ENCODE measurements at regions not wholly inside any gene's neighbourhood (a gene's known extent, or its start where the extent isn't known, plus 50 kb on each side); places are given as distances from the start of the nearest gene placed in this dataset.

DNA sequence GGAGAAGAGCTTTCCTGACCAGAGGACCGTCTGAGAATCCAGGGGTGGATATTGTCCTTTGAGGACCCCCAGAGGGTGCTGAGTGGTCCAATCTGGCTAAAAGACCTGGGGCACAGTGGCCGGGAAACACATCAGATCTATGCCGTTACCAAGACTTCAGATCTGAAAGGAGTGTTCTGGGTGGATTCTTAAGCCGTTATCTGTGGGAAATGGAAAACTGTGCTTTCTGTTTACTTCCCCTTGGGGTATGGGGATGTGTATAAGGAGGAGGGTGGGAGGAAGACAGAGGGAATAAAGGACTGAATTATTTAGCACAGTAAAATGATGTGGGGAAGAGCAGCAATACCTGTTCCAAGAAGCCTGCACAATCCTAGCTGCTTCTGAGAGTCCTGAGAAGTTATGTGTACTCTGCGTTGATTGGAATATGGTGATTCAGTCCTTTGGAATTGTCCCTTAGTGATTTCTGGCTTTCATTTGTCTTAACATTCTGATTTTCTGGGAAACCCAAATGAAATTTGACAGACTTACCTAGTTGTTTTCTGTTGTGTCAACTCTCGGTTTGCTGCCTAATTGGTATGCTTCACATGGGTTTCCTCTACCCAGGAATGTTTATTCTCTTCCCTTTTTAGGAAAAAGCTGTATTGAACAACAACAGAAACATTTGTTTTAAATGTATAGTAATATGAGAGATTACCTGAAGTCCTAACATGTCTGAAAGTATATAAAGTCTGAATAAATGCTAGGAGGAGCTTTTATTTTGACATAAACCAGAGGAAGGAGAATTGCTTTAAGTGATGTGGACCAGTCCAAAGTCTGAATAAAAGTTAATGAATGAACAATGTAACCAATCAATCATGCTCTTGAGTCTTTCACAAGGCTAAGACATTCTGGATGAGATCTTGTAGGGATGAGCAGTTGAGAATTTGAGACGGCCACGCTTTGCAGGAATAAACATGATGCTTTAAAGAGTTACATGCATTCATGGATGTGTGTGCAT lies 427.1 kb upstream of the C2CD4B start:
- DNase-seq = no peak

DNA sequence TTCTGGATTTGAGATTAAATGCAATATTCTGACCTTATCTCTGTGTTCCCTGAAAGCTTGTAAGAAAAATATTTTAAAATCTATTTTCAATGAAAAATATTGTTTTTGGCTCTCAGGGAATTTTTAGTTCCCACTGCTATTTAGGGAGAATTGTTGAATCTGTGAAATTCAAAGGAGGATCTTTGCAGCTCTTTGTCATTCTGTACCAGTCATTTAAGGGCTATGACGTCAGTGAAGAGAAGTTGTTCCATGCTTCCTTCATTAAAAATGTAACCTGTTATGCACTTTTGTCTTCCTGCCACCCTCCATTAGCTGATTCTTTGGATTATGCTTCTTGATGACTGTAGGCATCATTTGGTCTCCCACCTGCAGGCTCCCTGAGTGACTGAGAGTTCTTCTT lies 427.8 kb upstream of the C2CD4B start:
- DNase-seq = no peak

DNA sequence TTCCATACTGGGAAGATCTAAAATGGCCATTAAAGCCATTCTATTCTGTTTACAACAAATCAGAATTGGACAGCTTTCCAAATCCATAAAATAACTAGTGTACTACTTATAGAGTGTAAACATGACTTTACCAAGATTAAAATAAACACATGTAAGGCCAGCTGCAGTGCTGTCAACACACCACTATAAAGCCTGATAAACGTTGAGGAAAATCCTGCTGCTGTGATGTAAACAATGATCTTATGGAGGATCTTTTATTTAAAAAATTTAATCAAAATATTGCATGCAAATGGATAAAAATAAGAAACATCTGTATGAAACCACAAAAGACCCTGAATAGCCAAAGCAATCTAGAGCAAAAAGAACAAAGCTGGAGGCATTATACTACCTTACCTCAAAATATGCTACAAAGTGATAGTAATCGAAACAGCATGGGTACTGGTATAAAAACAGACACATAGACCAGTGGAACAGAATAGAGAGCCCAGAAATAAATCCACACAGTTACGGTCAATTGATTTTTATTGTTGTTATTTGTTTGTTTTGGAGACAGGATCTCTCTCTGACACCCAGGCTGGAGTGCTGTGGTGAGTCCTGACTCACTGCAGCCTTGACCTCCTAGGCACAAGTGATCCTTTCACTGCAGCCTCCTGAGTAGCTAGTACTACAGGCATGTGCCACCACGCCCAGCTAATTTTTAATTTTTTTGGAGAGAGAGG lies 428.8 kb upstream of the C2CD4B start:
- DNase-seq = no peak

DNA sequence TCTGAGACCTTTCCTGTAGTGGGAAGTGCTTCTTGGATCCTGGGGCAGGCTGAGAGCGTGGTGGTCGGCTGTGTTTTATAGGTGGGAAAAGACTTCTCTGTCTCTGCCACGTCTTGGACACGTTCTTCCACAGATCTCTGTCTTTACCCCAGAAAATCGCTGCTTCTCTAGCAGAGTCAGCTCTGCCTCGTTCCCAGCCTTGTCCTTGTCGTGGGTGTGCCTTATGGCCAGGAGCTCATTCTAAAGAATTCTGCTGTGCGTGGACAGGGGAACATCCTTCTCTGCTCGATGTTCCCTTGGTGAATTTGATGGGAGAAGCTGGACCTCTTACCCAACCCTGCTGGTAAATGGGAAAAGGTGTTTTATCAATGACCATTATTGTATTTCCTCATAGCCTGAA lies 433.1 kb upstream of the C2CD4B start:
- DNase-seq = no peak

DNA sequence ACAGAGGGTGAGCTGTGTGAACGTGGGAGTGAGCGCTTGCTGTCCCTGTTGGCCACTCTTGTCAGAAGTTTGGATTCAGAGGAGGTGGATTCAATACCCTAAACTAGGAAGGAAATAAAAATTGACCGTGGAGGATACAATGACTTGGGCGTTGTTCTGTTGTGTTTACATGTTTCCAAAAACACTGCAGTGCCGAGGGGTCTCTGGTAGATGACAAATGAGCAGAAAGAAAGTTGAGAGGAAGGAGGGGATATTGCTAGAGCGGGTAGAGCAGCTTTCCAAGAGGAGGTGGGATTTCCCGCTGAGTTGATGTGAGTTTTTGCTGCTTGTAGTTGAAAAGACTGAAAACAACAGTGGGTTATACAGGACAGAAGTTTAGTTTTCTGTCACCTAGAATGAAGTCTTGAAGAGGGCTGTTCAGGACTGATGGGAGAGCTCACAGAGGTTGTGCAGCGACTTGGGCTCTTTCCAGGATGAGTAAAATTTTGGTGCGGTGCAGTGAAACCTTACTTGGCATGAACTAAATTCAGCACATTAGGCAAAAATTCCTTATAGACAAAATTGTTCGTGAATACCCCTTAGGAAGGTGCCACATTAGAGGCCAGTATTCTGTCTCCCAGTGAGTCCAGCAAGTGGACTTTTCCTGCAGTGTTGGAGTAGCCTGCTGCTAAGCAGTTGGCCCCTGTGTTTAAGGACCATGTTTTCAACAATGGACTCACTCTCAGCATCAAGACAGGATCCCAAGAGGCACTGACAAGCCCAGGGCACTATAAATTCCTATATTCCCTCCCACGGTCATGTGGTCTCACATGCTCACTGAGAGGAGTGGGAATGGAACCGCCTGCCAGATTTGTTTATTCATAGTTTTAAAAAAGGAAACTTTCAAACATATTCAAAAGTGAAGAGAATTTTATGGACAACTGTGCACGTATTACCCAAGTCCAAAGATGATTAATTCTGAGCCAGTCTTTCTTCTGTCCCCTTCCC lies 435.0 kb upstream of the C2CD4B start:
- no peak for DNase-seq

DNA sequence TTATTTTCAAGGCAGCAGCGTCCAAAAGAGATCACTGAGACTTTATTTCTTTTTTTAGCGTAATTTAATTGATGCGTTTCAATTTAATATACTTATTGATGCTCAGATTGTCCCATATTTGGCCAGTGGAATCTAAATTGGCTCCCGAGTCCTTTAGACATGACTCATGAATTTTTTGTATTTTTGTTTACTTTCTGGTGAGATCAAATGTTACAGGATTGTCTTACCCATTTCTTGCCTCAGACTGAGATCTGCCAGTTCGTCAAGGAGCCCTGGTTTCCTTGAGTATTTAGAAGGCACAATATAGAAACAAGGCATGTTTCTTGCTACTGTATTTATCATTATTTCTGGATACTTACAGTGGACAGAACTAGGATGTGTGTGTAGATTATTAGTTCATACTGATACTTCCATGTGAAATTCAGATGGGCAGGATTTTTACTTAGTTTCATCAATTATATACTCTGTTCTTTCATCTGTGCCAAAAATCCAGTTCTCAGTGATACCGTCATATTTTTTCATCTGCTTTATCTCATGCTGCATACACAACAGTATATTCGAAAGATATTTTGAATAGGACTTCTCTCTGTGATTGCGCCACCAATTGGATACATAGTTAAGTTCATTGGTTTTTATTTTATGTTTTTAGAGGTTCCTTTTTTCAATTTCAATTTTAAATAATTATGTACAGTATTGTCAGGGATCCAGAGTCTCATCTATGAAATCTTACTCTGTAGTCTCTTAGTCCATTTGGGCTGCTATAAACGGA lies 436.9 kb upstream of the C2CD4B start:
- DNase-seq = no peak

DNA sequence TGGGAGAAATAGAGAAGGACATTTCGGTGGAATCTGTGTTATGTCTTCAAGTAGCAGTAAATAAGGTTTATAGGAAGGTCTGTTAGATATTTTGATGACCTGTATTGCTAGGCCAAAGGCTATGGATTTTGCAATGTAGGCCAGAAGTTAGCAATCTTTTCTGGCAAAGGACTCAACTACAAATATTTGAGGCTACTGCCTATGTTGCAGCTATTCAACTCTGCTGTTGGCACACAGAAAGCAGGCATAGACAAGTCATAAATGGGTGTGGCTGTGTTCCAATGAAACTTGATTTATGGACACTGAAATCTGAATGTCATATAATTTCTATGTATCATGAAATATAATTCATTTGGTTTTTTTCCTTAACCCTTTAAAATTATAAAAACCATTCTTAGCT lies 438.7 kb upstream of the C2CD4B start:
- no peak for DNase-seq

DNA sequence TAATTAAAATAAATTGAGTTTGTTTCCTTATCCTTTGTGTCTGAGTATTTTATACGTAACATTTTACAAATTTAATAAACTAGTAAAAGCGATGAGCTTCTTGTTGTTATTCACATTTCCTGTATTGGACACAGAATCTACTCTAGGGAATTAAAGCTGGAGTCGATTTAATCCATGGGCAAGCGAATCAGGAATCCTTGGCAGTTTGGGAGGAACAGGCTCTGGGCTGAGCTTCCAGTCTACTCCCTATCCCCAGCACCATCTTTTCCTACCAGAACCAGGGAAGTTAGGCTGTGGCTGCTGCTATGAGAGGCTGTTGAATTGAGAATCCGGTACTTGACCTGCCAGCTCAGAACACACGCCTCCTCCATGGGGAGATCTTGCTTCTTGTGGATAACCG lies 437.3 kb upstream of the TPM1 start:
- DNase-seq = no peak

DNA sequence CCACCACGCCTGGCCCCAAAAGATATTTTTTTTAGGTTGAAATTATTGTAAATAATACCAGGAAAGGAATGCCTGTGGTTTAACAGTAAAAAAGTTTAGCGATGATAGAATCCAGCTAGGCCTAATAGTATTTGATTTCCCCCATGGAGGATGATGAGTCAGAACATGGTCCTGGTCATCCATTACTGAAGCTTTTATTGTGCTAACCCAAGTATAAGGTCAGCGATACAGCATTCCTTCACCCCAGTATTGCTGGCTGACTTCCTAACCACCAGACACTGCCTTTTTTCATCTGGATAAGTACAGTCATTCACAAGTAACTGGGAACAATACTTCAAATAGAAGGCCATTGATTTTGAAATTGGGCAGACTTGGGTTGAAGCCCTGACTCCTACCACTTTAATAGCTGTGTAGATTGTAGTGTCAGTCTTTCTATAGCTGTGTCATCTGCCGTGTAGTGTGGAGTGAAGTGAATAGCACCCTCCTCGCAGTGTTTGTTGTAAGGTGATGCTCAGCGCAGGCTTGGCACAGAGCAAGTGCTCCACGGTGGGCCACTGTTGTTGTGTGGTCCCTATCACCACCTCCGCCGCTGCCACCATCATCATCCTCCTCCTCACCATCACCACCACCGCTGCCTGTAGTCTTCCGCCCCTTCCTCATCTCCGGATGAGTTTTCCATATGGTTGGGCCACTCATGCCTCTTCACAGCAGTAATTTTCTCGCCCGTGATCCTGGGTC lies 436.0 kb upstream of the TPM1 start:
- no peak for DNase-seq

DNA sequence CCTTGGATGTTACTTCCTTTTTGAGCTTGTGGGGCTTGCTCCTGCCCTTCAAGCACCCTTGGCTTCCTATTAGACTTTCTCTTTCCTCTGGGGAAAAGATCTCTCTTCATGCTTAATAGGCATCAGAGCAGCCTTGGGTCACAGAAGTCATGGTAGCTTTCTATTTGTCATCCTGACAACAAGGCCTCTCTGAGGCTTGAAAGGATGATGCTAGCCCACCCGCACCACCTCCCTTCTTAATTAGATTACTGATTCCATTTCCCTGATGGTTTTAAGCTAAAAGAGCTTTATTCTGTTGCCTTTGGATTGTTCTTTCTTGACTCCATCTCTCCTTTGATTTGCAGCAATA lies 435.5 kb upstream of the TPM1 start:
- DNase-seq = no peak

DNA sequence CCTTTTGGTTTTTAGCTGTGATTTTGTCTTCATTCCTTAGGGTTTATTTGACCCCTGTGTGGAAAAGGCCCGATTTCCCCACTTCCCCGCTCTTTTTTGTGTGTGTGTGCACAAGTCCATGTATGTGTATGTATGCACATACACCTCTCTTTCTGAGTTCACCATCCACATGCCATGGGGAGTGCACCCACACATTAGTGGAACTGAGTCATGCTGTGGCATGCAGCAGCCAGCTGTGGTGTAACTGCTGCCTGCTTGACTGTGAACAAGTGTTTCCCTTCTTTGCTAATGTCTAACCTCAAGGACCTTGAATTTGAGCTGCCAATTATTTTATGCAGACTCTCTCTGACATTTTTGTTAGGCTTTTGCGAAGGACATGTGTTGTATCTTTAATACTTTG lies 434.9 kb upstream of the TPM1 start:
- DNase-seq = no peak

DNA sequence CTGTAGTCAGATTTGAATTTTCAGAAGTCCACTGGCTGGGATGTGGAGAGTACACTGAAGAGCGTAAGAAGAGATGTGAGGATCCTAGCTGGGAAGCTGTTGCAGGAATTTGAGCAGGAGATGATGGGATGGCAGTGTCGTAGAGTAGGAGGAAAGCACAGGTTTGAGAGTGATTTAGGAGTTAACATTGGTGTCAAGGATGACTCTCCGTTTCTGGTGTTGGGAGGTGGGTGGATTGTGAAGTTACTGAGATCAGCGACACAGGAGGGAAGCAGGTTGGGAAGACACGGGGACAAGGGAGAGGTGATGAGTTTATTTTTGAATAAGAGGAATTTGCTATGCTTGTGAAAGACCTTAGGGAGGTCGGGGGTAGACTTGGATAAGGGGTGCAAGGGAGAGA lies 434.2 kb upstream of the TPM1 start:
- no peak for DNase-seq

DNA sequence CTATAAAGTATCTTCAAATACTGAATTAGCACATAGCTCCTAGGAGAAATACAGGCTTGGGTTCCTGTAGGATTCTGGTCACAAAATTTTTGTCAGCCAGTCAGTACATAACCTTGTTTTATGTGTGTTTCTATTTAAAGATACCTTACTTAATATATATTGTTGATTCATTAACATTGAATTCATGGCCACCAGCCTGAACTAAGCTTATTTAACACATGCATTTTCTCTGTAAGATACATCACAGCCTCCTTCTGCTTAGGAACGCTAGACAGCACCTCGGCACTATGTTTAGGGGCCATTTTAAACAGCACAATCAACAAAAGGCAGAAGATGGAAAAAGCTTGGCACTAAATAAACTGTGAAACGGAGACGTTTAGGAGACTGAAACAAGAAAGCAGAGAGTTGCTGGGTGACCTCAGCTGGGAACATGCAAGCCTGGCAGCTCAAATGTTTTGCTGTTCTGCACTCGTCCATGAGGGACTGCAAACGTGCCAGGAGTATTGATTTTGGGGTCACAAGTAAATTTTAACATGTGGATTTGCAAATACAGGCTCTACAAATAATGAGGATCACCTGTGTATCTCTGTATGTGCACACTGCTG lies 432.2 kb upstream of the TPM1 start:
- no peak for DNase-seq

DNA sequence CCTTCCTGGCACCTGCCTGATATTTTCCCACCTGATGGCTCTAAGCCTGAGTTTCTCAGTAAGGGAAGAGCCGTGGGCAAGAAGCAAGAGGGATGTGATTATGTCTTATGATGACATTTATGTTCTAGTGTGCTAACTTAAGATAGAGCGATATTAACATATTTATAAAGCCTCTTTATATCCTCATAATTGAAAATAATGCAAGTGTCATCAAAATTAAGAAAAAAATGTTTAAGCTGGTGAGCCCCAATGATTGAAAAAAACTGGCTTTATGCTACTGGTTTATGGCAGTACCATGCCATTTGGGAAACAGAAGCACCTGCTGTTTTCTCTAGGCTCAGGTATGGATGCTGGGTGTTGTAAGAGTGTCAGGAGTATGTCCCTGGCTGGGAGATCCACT lies 431.5 kb upstream of the TPM1 start:
- DNase-seq = no peak

DNA sequence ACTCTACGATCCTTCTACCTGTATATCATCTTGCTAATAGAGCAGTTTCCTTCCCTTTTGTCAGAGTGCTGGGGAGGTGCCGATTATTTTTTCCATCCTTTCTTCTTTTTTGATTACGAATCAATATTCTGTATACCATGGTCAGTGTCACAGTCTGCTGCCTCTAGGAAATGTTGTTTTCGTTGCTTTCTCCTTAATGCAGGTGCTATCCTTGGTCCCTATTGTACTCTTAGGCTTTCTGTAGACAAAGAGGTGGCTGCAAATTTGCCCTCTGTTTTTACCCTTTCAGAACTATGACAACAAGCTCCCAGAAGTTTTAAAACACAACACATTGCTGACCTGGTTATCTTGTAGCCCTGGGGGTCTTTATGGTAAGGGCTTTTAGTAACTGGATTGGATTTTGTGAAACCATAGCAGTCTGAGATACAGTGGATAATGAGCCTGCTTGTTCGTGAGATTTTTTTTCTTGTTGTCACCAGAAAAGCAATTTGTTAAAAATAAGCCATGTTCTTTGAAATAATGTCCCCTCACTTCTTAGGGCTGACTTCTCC lies 430.3 kb upstream of the TPM1 start:
- no peak for DNase-seq

DNA sequence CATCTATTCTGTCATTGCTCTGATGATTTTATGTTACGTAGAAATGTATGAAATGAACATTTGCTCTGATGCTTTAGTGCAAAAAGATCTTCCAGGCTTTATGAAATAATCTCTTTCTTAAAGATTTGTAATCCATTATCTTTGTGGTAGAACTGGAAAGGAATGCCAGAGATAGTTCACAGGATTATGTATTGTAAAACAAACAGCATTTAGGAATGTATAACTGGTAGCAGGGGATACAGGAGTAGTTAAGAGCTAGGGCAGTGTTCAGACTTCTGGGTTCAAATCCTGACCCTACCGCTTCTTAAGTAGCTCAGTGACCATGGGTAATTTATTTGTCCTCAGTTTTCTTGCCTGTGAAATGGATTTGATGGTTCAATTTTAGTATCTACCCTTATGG lies 429.8 kb upstream of the TPM1 start:
- no peak for DNase-seq

DNA sequence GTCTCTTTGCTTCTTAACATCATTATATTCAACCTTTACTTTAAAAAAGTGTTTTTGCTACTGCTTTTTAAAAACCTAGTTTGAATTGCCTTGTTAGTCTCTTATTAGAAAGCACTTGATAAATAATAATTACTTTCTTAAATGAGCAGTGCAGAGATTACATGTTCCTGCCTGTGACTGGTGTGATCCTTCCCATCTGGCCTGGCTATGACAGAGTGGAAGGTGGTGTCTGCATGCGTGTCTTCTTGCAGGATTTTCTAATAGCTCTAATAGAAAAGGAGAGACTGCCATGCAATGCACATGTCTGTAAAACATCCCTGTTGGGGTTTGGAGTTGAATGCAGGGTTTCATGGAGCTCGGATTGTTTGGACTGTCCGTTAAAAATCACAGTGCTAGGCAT lies 425.8 kb upstream of the TPM1 start:
- no peak for DNase-seq

DNA sequence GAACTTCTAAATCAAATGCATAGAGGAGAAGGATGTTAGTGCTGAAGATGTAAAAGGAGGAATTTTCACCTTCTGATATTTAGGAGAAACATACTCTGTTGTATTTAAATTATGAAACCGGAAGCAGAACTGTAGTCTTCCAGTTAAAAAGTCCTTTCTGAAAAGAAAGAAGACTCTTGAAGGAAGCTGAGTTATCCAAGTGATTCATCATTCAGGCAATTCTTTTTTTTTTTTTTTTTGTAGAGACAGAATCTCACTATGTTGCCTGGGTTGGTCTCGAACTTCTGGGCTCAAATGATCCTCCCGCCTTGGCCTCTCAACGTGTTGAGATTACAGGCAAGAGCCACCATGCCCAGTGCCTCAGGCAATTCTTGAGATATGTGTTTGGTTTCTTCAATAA lies 424.8 kb upstream of the TPM1 start:
- no peak for DNase-seq

DNA sequence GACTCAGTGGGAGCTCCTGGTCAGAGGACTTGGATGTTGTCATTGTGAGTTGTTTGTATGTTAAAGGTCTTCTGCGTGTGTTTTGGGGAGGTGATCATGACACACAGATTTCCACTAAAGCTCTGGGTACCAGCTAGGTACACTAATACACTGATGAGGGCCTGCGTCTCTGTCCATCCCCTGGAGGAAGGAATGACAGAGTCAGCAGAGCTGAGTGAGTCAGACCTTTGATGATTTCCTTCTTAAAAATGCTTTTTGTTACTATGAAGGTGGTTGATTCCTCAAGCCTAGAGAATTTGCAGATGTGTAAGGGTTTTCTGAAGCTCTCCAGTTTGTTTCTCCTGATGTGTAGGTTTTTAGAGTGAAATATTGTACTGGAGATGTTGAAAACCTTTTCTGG lies 424.1 kb upstream of the TPM1 start:
- no peak for DNase-seq

DNA sequence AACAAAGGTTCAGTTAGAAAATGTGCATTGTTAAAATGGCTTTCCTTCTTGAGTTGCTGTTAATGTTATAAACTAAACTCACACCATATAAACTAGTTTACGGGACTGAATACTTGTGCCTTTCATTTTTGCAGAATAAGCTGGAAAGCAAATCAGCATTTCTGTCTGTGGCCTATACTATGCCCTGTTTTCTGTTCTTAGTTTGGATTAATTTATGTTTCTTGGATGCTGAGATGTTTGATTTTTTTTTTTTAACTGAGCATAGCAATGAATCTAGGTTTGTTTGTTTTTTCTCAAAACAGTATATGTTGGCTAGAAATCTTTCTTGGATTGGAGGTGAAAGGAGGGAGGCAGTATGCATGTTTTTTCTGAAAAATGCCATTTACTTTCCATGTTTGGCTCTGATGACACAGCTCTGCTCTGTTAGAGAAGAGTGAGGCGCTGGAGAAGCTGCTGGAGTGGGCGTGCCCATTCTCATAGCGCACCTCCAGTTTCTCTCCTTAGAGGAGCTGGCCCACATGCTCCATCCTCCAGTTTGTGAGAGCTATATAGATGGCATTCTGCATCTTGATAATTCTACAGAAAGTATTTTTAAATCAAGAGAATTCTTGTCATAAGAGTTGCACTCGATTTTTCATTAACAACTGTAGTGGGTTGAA lies 423.6 kb upstream of the TPM1 start:
- no peak for DNase-seq
